Dendritic cell treated with granulocyte-macrophage colony-stimulating factor and Interleukin-4, amounts not matched to agents 40 ng/mL and 50 ng/mL, for 4 days (primary cell): ENCODE measurements at regions not wholly inside any gene's neighbourhood (a gene's known extent, or its start where the extent isn't known, plus 50 kb on each side); places are given as distances from the start of the nearest gene placed in this dataset.
"Not testable (repeated sequence)": the region's sequence is repeated elsewhere in the genome, so short reads cannot be mapped to it uniquely, and the experiment has no call there.

ENCODE experiments used
- H3K27ac Mint-ChIP-seq: one replicate; pipeline ENCODE4 v1.8.0; 2022; ENCODE audit warnings: mild to moderate bottlenecking, mixed read lengths
- H3K27me3 Mint-ChIP-seq: one replicate; pipeline ENCODE4 v1.8.0; 2022; ENCODE audit warnings: mild to moderate bottlenecking, mixed read lengths
- H3K36me3 Mint-ChIP-seq: one replicate; pipeline ENCODE4 v1.8.0; 2022; ENCODE audit warnings: low read depth, mixed read lengths
- H3K4me1 Mint-ChIP-seq: one replicate; pipeline ENCODE4 v1.8.0; 2022; ENCODE audit warnings: low read depth, mixed read lengths
- H3K4me3 Mint-ChIP-seq: one replicate; pipeline ENCODE4 v1.8.0; 2022; ENCODE audit warnings: mild to moderate bottlenecking, moderate library complexity, mixed read lengths
- H3K9me3 Mint-ChIP-seq: one replicate; pipeline ENCODE4 v1.8.0; 2022; ENCODE audit warnings: mixed read lengths
- intact Hi-C: fragments of 100-400 bp; cut with micrococcal nuclease; formaldehyde crosslinking; loops from one replicate; pipeline ENCODE4 v1.15.0; 2022

- Mint-ChIP-seq H3K4me3 (no peak overlapping the region), H3K4me1 (no peaks in the 10 kb centered on the region), H3K9me3 (peaks cover 34% of the 10 kb centered on the region), H3K27ac (no peak overlapping the region), H3K36me3 (no peaks in the 10 kb centered on the region), H3K27me3 (no peaks in the 10 kb centered on the region)
- intact Hi-C loops: no loop called here
Observed at GRCh38 chr5:28807195-28807729, 1768.9 kb upstream of the CDH9 start.

GRCh38 chr5:28799035-28799434 lies 1760.6 kb upstream of the CDH9 start:
- H3K27me3 Mint-ChIP-seq: not testable (repeated sequence)

GRCh38 chr5:28788954-28789353 lies 1750.6 kb upstream of the CDH9 start:
- Mint-ChIP-seq H3K9me3 (no peaks in the 10 kb centered on the region), H3K36me3 (no peaks in the 10 kb centered on the region)

More at GRCh38 chr5:28799035-28799434, 1760.6 kb upstream of the CDH9 start:
- intact Hi-C loops, H3K27ac Mint-ChIP-seq, H3K36me3 Mint-ChIP-seq, H3K4me3 Mint-ChIP-seq, H3K4me1 Mint-ChIP-seq: not testable (repeated sequence)
- H3K9me3 Mint-ChIP-seq: peaks cover 28% of the 10 kb centered on the region

GRCh38 chr5:28780083-28780692 lies 1741.8 kb upstream of the CDH9 start:
- Mint-ChIP-seq H3K27ac (no peak overlapping the region), H3K27me3 (no peaks in the 10 kb centered on the region), H3K4me3 (no peak overlapping the region), H3K4me1 (no peaks in the 10 kb centered on the region), H3K36me3 (no peaks in the 10 kb centered on the region), H3K9me3 (peaks cover 8% of the 10 kb centered on the region)
- intact Hi-C loops: no loop called here

More at GRCh38 chr5:28788954-28789353, 1750.6 kb upstream of the CDH9 start:
- intact Hi-C loops: no loop called here
- no peaks in the 10 kb centered on the region for H3K4me1 Mint-ChIP-seq
- no peak overlapping the region for H3K27ac Mint-ChIP-seq
- H3K4me3 Mint-ChIP-seq: no peak overlapping the region
- no peaks in the 10 kb centered on the region for H3K27me3 Mint-ChIP-seq

- Mint-ChIP-seq H3K9me3 (peaks cover 8% of the 10 kb centered on the region), H3K4me3 (no peak overlapping the region), H3K27me3 (no peaks in the 10 kb centered on the region), H3K27ac (no peak overlapping the region), H3K4me1 (no peaks in the 10 kb centered on the region), H3K36me3 (no peaks in the 10 kb centered on the region)
- intact Hi-C loops: no loop called here
Observed at GRCh38 chr5:28779161-28779754, 1740.9 kb upstream of the CDH9 start.

- H3K4me1 Mint-ChIP-seq: no peaks in the 10 kb centered on the region
- H3K4me3 Mint-ChIP-seq: no peak overlapping the region
- no peaks in the 10 kb centered on the region for H3K27me3 Mint-ChIP-seq
- H3K27ac Mint-ChIP-seq: no peak overlapping the region
- H3K9me3 Mint-ChIP-seq: no peaks in the 10 kb centered on the region
- intact Hi-C loops: no loop called here
- no peaks in the 10 kb centered on the region for H3K36me3 Mint-ChIP-seq
Observed at GRCh38 chr5:28770307-28770706, 1731.9 kb upstream of the CDH9 start.

- H3K27me3 Mint-ChIP-seq: no peaks in the 10 kb centered on the region
- no peaks in the 10 kb centered on the region for H3K9me3 Mint-ChIP-seq
- H3K36me3 Mint-ChIP-seq: no peaks in the 10 kb centered on the region
- H3K4me1 Mint-ChIP-seq: no peaks in the 10 kb centered on the region
- no peak overlapping the region for H3K4me3 Mint-ChIP-seq
- intact Hi-C loops: no loop called here
- no peak overlapping the region for H3K27ac Mint-ChIP-seq
Observed at GRCh38 chr5:28766565-28767158, 1728.3 kb upstream of the CDH9 start.

- intact Hi-C loops: no loop called here
- no peak overlapping the region for H3K27ac Mint-ChIP-seq
- peaks cover 35% of the 10 kb centered on the region for H3K9me3 Mint-ChIP-seq
- no peaks in the 10 kb centered on the region for H3K27me3 Mint-ChIP-seq
- no peaks in the 10 kb centered on the region for H3K36me3 Mint-ChIP-seq
- H3K4me3 Mint-ChIP-seq: no peak overlapping the region
- no peaks in the 10 kb centered on the region for H3K4me1 Mint-ChIP-seq
Observed at GRCh38 chr5:28751396-28751795, 1713.0 kb upstream of the CDH9 start.

- Mint-ChIP-seq H3K27me3 (no peaks in the 10 kb centered on the region), H3K9me3 (peaks cover 29% of the 10 kb centered on the region), H3K27ac (no peak overlapping the region), H3K36me3 (no peaks in the 10 kb centered on the region), H3K4me1 (no peaks in the 10 kb centered on the region), H3K4me3 (no peak overlapping the region)
- intact Hi-C loops: no loop called here
Observed at GRCh38 chr5:28750251-28750650, 1711.9 kb upstream of the CDH9 start.

GRCh38 chr5:28748446-28748845 lies 1710.1 kb upstream of the CDH9 start:
- Mint-ChIP-seq H3K9me3 (peaks cover 29% of the 10 kb centered on the region), H3K36me3 (no peaks in the 10 kb centered on the region), H3K27me3 (no peaks in the 10 kb centered on the region), H3K4me1 (no peaks in the 10 kb centered on the region), H3K4me3 (no peak overlapping the region), H3K27ac (no peak overlapping the region)
- intact Hi-C loops: no loop called here

- Mint-ChIP-seq H3K4me1 (no peaks in the 10 kb centered on the region), H3K27me3 (no peaks in the 10 kb centered on the region), H3K4me3 (no peak overlapping the region), H3K36me3 (no peaks in the 10 kb centered on the region), H3K27ac (no peak overlapping the region), H3K9me3 (peaks cover 21% of the 10 kb centered on the region)
- intact Hi-C loops: no loop called here
Observed at GRCh38 chr5:28743716-28744110, 1705.3 kb upstream of the CDH9 start.

GRCh38 chr5:28743025-28743715 lies 1704.8 kb upstream of the CDH9 start:
- Mint-ChIP-seq H3K27ac (no peak overlapping the region), H3K4me1 (no peaks in the 10 kb centered on the region)
- intact Hi-C loops: no loop called here

GRCh38 chr5:28737682-28738081 lies 1699.3 kb upstream of the CDH9 start:
- H3K27ac Mint-ChIP-seq: no peak overlapping the region
- intact Hi-C loops: no loop called here
- H3K4me1 Mint-ChIP-seq: no peaks in the 10 kb centered on the region
- no peak overlapping the region for H3K4me3 Mint-ChIP-seq
- H3K9me3 Mint-ChIP-seq: peaks cover 34% of the 10 kb centered on the region
- no peaks in the 10 kb centered on the region for H3K27me3 Mint-ChIP-seq
- no peaks in the 10 kb centered on the region for H3K36me3 Mint-ChIP-seq

More at GRCh38 chr5:28743025-28743715, 1704.8 kb upstream of the CDH9 start:
- H3K27me3 Mint-ChIP-seq: no peaks in the 10 kb centered on the region
- no peak overlapping the region for H3K4me3 Mint-ChIP-seq
- no peaks in the 10 kb centered on the region for H3K36me3 Mint-ChIP-seq
- peaks cover 20% of the 10 kb centered on the region for H3K9me3 Mint-ChIP-seq

GRCh38 chr5:28737222-28737621 lies 1698.8 kb upstream of the CDH9 start:
- Mint-ChIP-seq H3K27ac (no peak overlapping the region), H3K9me3 (peaks cover 34% of the 10 kb centered on the region)

More at GRCh38 chr5:28737222-28737621, 1698.8 kb upstream of the CDH9 start:
- Mint-ChIP-seq H3K4me3 (no peak overlapping the region), H3K36me3 (no peaks in the 10 kb centered on the region), H3K27me3 (no peaks in the 10 kb centered on the region), H3K4me1 (no peaks in the 10 kb centered on the region)
- intact Hi-C loops: no loop called here
